ENCODE measurements at regions not wholly inside any gene's neighbourhood (a gene's known extent, or its start where the extent isn't known, plus 50 kb on each side); places are given as distances from the start of the nearest gene placed in this dataset.

GRCh38 chrX:116605576-116605975, 142.8 kb upstream of the CT83 start:
- DNase-seq (ENCODE audit: low spot score, unreplicated experiment), result no peak
- Mint-ChIP-seq H3K4me3 (ENCODE audit: low read depth) (no peak overlapping the region), H3K27me3 (no peaks in the 10 kb centered on the region), H3K4me1 (ENCODE audit: low read depth) (no peaks in the 10 kb centered on the region), H3K27ac (no peak overlapping the region), H3K36me3 (ENCODE audit: insufficient read depth) (no peaks in the 10 kb centered on the region), H3K9me3 (ENCODE audit: low read depth) (peaks cover 3% of the 10 kb centered on the region)
- TF ChIP-seq CTCF (IDR thresholded peaks at IDR 0.05; ENCODE audit: unreplicated experiment), result no peak

GRCh38 chrX:116596010-116596409, 133.2 kb upstream of the CT83 start:
- no peak overlapping the region for H3K4me3 Mint-ChIP-seq (ENCODE audit: low read depth)

More at GRCh38 chrX:116596010-116596409, 133.2 kb upstream of the CT83 start:
- Mint-ChIP-seq H3K9me3 (ENCODE audit: low read depth) (no peaks in the 10 kb centered on the region), H3K36me3 (ENCODE audit: insufficient read depth) (no peaks in the 10 kb centered on the region), H3K27me3 (no peaks in the 10 kb centered on the region), H3K4me1 (ENCODE audit: low read depth) (no peaks in the 10 kb centered on the region), H3K27ac (no peak overlapping the region)
- no peak for DNase-seq (ENCODE audit: low spot score, unreplicated experiment)
- TF ChIP-seq CTCF (IDR thresholded peaks at IDR 0.05; ENCODE audit: unreplicated experiment), result no peak

Measured in progenitor cell of endocrine pancreas (in vitro differentiated cells).